ENCODE measurements at regions not wholly inside any gene's neighbourhood (a gene's known extent, or its start where the extent isn't known, plus 50 kb on each side); places are given as distances from the start of the nearest gene placed in this dataset.
A peak's percentile ranks its signal among the peaks of the same experiment; 100 is the strongest.

DNA sequence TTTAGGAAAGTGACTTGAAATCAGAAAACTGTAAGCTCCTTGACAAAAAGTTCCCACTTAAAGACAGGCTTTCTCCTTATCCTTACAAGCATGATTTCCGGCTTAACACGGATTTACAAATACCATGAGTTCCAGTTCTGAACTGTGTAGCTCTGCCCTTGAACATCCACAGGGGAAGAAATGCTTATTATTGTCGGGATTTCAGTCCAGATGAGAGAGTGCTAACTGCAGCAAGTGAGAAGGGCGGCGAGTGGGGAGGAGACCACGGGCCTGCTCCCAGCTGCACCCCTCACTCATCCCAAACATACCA, 73.1 kb downstream of the LRRC30 start:
- TF ChIP-seq CTCF (conservative IDR thresholded peaks at IDR 0.05), result no peak

More for the DNA sequence above, 73.1 kb downstream of the LRRC30 start:
- no peak overlapping the region for H2BK5ac ChIP-seq (ENCODE audit: insufficient read length, low read length)
- Mint-ChIP-seq H3K4me1 (no peaks in the 10 kb centered on the region), H3K27ac (0 out of 7 replicates have a peak overlapping the region, but pooled peaks of 1 of the 3 experiments have one; percentile 37), H3K27me3 (ENCODE audit: low read depth) (no peaks in the 10 kb centered on the region; the same call in 1 of the 2 replicates), H3K36me3 (ENCODE audit: insufficient read depth in 1 of 3, low read depth in 3 of 3) (peaks cover 2 to 14% (median 3%) of the 10 kb centered on the region in 3 experiments; a peak in 6 of 7 replicates), H3K9me3 (peaks cover 16 to 23% of the 10 kb centered on the region in 2 experiments; a peak in 4 of 5 replicates), H3K4me3 (no peak overlapping the region)
- H3K4ac ChIP-seq (ENCODE audit: low read depth, low read length), result no peak overlapping the region
- H3K4me2 ChIP-seq (ENCODE audit: insufficient read depth, insufficient read length, low read length), result no peak overlapping the region
- H3K14ac ChIP-seq (ENCODE audit: insufficient read depth, low read length), result no peak overlapping the region
- H3K56ac ChIP-seq (ENCODE audit: insufficient read length, low read depth, low read length), result no peak overlapping the region
- no peak overlapping the region for H3T11ph ChIP-seq (ENCODE audit: low read length)
- no peak overlapping the region for H2BK12ac ChIP-seq (ENCODE audit: insufficient read length, low read depth, low read length)
- WGBS (ENCODE audit: extremely low coverage, insufficient read length, low lambda C conversion rate), result no CpG with 5 or more reads among the region's 6 CpGs
- H3K23ac ChIP-seq (ENCODE audit: insufficient read length, low read depth, low read length), result no peak overlapping the region
- H2BK20ac ChIP-seq (ENCODE audit: low read depth, low read length, poor library complexity, severe bottlenecking), result no peak overlapping the region
- no peak overlapping the region for H3K9ac ChIP-seq (ENCODE audit: extremely low read depth, insufficient read length, low read length)
- H3K18ac ChIP-seq (ENCODE audit: insufficient read length, low read depth, low read length), result no peak overlapping the region
- H2BK120ac ChIP-seq (ENCODE audit: low read depth, low read length, poor library complexity, severe bottlenecking), result no peak overlapping the region
- H3K9me3 ChIP-seq (ENCODE audit: control insufficient read depth, low read depth, low read length), result no peaks in the 10 kb centered on the region
- H2AK5ac ChIP-seq (ENCODE audit: insufficient read length, low read length), result no peak overlapping the region
- no peaks in the 10 kb centered on the region for H4K20me1 ChIP-seq (ENCODE audit: control insufficient read depth, insufficient read depth, insufficient read length)
- H3K4me1 ChIP-seq (ENCODE audit: insufficient read depth, low read length), result no peaks in the 10 kb centered on the region
- H2BK15ac ChIP-seq (ENCODE audit: low read depth, low read length), result no peak overlapping the region
- no peak overlapping the region for H4K8ac ChIP-seq (replicated peaks; ENCODE audit: insufficient read length, low read depth, low read length)
- no peaks in the 10 kb centered on the region for H3K27me3 ChIP-seq (ENCODE audit: insufficient read depth, low read length)
- no peaks in the 10 kb centered on the region for H3K79me2 ChIP-seq (ENCODE audit: insufficient read depth, low read length)
- H3K27ac ChIP-seq (ENCODE audit: insufficient read length, low read depth, low read length), result no peak overlapping the region
- H3K23me2 ChIP-seq (ENCODE audit: insufficient read length, low read depth, low read length, poor library complexity, severe bottlenecking), result no peaks in the 10 kb centered on the region
- no peak overlapping the region for H2AFZ ChIP-seq (ENCODE audit: low read length)
- DNase-seq, result no peak
- H4K5ac ChIP-seq (ENCODE audit: insufficient read length, low read depth, low read length), result no peak overlapping the region
- no peaks in the 10 kb centered on the region for H3K79me1 ChIP-seq (ENCODE audit: insufficient read depth, low read depth, low read length, poor library complexity, severe bottlenecking)
- no peak overlapping the region for H4K91ac ChIP-seq (ENCODE audit: insufficient read length, low read depth, low read length)

Data from H9 (cell line).